SU-DHL-6 (cell line): ENCODE measurements at regions not wholly inside any gene's neighbourhood (a gene's known extent, or its start where the extent isn't known, plus 50 kb on each side); places are given as distances from the start of the nearest gene placed in this dataset.

ENCODE experiments used
- H2AFZ ChIP-seq: fragments of 200-600 bp; sonication (generic); 2 replicates; pipeline ENCODE4 v1.6.1; 2014; ENCODE audit warnings: low read depth, mild to moderate bottlenecking, moderate library complexity, mixed read lengths, antibody characterized with exemption, low read length; ENCODE audit not compliant: severe bottlenecking
- H3F3A ChIP-seq: fragments of 200-600 bp; shearing (Covaris generic); 2 replicates; pipeline ENCODE4 v1.6.0; 2016; ENCODE audit warnings: antibody characterized with exemption, mild to moderate bottlenecking; ENCODE audit not compliant: insufficient read depth
- H3K27ac ChIP-seq: fragments of 200-600 bp; sonication (generic); 2 replicates; pipeline ENCODE4 v1.5.1; 2016; ENCODE audit warnings: low read depth, mild to moderate bottlenecking, low read length, moderate library complexity, mixed read lengths
- H3K27me3 ChIP-seq: fragments of 200-600 bp; sonication (generic), shearing (Covaris generic); 2 replicates; pipeline ENCODE4 v1.6.0; 2014; ENCODE audit warnings: mild to moderate bottlenecking, low read length
- H3K36me3 ChIP-seq: fragments of 200-600 bp; sonication (generic); 2 replicates; pipeline ENCODE4 v1.6.1; 2014; ENCODE audit warnings: mild to moderate bottlenecking, low read length, mixed read lengths
- H3K4me2 ChIP-seq: fragments of 300-600, 200-600 bp; shearing (Covaris generic), sonication (generic); 2 replicates; pipeline ENCODE4 v1.6.0; 2014; ENCODE audit warnings: low read length, low read depth, mild to moderate bottlenecking; ENCODE audit not compliant: poor library complexity, severe bottlenecking
- H3K4me3 ChIP-seq: fragments of 200-600 bp; sonication (generic); 2 replicates; pipeline ENCODE4 v1.5.1; 2014; ENCODE audit warnings: antibody characterized with exemption, low read length, mild to moderate bottlenecking, mixed read lengths; ENCODE audit not compliant: insufficient read depth, poor library complexity, severe bottlenecking
- H3K79me2 ChIP-seq: fragments of 200-600 bp; sonication (generic); 2 replicates; pipeline ENCODE4 v1.6.1; 2014; ENCODE audit warnings: mild to moderate bottlenecking, low read length, moderate library complexity; ENCODE audit not compliant: insufficient read depth
- H3K9ac ChIP-seq: fragments of 200-600 bp; sonication (generic); 2 replicates; pipeline ENCODE4 v1.7.0; 2014; ENCODE audit warnings: mild to moderate bottlenecking, low read length
- H3K9me2 ChIP-seq: fragments of 200-600 bp; sonication (generic); replicated peaks from 2 replicates; pipeline ENCODE4 v1.6.1; 2014; ENCODE audit warnings: low read length; ENCODE audit not compliant: insufficient read depth
- H3K9me3 ChIP-seq: fragments of 200-600 bp; sonication (generic); 2 replicates; pipeline ENCODE4 v1.6.1; 2014; ENCODE audit warnings: low read length, mixed read lengths; ENCODE audit not compliant: insufficient read depth
- H4K20me1 ChIP-seq: fragments of 200-600 bp; sonication (generic); 2 replicates; pipeline ENCODE4 v1.6.1; 2014; ENCODE audit warnings: low read depth, mild to moderate bottlenecking, antibody characterized with exemption, low read length, moderate library complexity, mixed read lengths
- CTCF ChIP-seq: fragments of 200-600 bp; sonication (generic); IDR thresholded peaks from one replicate; pipeline ENCODE4 v1.5.1; 2017; ENCODE audit warnings: antibody characterized with exemption, mild to moderate bottlenecking, low read length, moderate library complexity; ENCODE audit not compliant: insufficient read depth, poor library complexity, severe bottlenecking
- EZH2phosphoT487 ChIP-seq: fragments of 200-600 bp; sonication (generic), shearing (Covaris generic); conservative IDR thresholded peaks from 2 replicates; pipeline ENCODE4 v1.6.1; 2018; ENCODE audit warnings: mild to moderate bottlenecking, antibody characterized with exemption, low read length, moderate library complexity, mixed read lengths

- H3F3A ChIP-seq, result no peaks in the 10 kb centered on the region
- H3K36me3 ChIP-seq, result no peaks in the 10 kb centered on the region
- no peak overlapping the region for H3K9ac ChIP-seq
- H3K9me3 ChIP-seq, result no peaks in the 10 kb centered on the region
- H3K9me2 ChIP-seq, result no peaks in the 10 kb centered on the region
- H3K4me2 ChIP-seq, result no peak overlapping the region
- H3K79me2 ChIP-seq, result no peaks in the 10 kb centered on the region
- no peak overlapping the region for H3K4me3 ChIP-seq
- no peak overlapping the region for H3K27ac ChIP-seq
- TF ChIP-seq EZH2phosphoT487, result no peak
- TF ChIP-seq CTCF, result no peak
- H4K20me1 ChIP-seq, result no peaks in the 10 kb centered on the region
- H2AFZ ChIP-seq, result no peak overlapping the region
- H3K27me3 ChIP-seq, result no peaks in the 10 kb centered on the region
Observed at GRCh38 chr7:142457146-142457703, 199.4 kb upstream of the PRSS58 start.

- Histone ChIP-seq H3K79me2 (no peaks in the 10 kb centered on the region), H3K9me3 (no peaks in the 10 kb centered on the region), H3K9ac (no peak overlapping the region), H3K36me3 (no peaks in the 10 kb centered on the region), H3K9me2 (no peaks in the 10 kb centered on the region), H4K20me1 (no peaks in the 10 kb centered on the region), H3F3A (no peaks in the 10 kb centered on the region), H3K4me2 (no peak overlapping the region), H3K27me3 (no peaks in the 10 kb centered on the region), H2AFZ (no peak overlapping the region), H3K27ac (no peak overlapping the region), H3K4me3 (no peak overlapping the region)
- no peak for TF ChIP-seq CTCF
Observed at GRCh38 chr7:142455392-142455791, 197.5 kb upstream of the PRSS58 start.

- Histone ChIP-seq H3K27ac (no peak overlapping the region), H3K9me2 (no peaks in the 10 kb centered on the region), H3K79me2 (no peaks in the 10 kb centered on the region), H3K4me2 (no peak overlapping the region), H3F3A (no peaks in the 10 kb centered on the region), H3K36me3 (no peaks in the 10 kb centered on the region), H2AFZ (no peak overlapping the region), H3K4me3 (no peak overlapping the region), H4K20me1 (no peaks in the 10 kb centered on the region), H3K9ac (no peak overlapping the region), H3K9me3 (no peaks in the 10 kb centered on the region), H3K27me3 (no peaks in the 10 kb centered on the region)
- TF ChIP-seq CTCF (no peak), EZH2phosphoT487 (no peak)
Observed at GRCh38 chr7:142454862-142455261, 197.0 kb upstream of the PRSS58 start.
